A204.1 (cell line): ENCODE measurements at regions not wholly inside any gene's neighbourhood (a gene's known extent, or its start where the extent isn't known, plus 50 kb on each side); places are given as distances from the start of the nearest gene placed in this dataset.

Experiments used
- FAIRE-seq: peaks from 2 replicates; lab custom pipeline; 2012; peaks lifted over from hg19 to GRCh38; lab: Jason Lieb, UNC

DNA sequence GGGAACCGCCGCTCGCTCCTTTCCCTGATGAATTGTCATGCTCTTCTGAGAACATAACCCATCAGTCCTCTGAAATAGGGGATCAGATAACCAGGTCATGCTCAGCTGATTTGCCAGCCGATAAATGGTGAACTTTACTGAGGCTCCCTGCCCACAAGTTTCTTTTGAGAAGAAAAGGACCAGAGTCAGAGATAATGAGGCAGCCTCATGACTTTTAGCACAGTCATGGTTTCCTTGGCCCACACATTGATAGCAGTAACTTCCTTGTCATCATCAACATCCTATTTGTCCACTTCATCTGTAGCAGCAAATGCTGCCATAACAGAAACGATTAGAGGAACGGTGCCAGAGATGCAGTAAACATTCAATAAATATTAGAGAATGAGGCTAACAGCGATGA lies 509.0 kb downstream of the GATA3 start:
- no peak for FAIRE-seq

DNA sequence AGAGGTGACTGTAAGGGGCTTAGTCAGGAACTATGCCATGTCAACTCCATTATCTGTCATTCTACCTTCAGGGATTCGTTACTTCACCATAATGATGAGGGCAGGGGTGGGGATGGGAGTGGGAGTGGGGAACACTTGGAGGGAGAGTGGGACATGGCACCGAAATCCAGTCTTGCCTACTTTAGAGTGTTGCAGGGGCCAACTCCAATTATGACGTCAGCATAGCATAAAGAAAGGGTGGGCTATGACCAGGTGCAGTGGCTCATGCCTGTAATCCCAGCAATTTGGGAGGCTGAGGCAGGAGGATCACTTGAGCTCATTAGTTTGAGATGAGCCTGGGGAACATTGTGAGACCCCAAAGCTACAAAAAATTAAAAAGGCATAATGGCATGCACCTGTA lies 512.2 kb downstream of the GATA3 start:
- FAIRE-seq = no peak

DNA sequence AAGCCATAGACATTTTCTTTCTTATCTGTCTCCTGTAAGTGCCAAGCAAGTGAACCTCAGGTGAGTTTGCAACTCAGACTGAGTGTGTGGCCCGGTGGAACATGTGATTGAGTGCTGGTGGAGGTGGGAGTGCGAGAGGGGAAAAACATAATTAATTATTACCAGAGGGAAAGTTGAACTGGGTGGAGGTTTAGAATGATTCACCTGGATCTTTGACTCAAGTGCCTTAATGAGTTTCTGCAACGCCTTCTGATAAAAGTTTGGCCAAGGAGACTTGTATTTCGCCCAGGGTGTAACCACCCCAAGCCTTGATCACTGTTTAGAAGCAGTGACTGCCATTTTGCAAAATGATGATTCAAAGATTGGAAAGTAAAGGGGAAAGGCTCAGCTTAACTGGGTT lies 513.9 kb downstream of the GATA3 start:
- no peak for FAIRE-seq

DNA sequence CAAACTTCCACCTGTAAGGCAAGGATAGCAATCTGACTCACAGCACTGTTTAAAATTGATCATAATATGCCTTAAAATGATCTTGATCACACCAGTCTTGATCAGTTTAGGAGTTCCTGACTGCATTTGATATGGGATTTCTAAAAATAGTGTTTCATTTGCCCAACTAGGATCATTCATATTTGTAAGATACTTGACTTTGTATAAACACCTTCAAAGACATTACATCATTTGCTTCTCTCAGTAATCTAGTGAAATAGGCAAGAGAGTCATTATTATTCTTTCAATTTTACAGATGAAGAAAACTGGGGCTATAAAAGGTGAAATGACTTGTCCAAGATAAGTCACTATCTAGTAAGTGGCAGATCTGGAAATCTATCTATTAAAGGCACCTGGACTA lies 521.1 kb downstream of the GATA3 start:
- FAIRE-seq = no peak

DNA sequence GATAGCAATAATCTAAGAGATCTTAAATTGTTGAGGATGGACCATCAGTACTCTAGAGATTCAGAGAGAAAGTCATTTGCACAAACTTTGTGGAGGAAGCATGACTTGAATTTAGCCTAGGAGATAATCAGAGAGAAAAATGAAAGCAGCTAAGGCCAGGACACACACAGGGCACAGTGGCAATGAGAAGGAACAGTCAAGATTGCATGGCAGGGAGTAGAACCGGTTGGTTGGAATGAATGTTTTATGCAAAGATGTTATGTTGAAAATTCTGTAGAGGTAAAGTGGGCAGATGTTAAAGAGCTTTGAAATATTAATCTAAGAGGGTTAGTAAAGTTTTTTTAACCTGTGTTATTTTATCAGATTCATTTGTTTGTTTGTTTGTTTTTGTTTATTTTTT lies 521.8 kb downstream of the GATA3 start:
- no peak for FAIRE-seq

DNA sequence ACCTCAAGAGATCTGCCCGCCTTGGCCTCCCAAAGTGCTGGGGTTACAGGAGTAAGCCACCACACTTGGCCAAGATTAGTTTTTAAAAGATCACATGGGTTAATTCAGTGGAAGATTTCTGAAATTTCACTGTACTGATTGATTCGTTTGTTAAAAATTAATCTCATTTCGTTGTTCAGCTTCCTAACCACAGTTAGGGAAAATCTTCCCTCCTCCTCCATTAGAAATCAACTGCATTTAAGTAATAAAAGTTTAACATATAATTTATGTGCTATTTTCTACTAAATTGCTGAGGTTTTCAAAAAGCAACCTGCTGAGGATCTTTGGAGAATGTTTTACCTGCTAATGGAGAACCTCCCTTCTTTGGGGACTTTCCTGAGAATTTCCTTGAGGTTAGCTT lies 522.4 kb downstream of the GATA3 start:
- no peak for FAIRE-seq

DNA sequence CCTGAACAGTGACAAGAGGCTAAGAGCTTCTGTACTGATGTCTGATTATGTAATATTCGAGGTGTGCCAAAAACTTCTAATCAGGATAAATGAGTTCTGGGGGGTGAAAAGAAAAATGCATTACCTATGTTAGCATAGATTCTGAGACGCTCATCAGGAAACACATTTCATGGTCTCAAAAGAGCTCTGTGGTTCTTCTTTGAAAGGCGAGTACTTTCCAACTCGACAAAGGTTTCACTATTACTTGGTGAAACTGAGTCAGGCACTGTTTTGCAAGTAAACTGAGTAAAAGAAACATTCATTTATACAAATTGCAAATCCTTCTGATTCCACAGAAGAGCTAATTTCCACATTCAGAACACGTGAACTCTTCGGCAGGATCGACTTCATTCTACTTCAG lies 523.2 kb downstream of the GATA3 start:
- FAIRE-seq = no peak

DNA sequence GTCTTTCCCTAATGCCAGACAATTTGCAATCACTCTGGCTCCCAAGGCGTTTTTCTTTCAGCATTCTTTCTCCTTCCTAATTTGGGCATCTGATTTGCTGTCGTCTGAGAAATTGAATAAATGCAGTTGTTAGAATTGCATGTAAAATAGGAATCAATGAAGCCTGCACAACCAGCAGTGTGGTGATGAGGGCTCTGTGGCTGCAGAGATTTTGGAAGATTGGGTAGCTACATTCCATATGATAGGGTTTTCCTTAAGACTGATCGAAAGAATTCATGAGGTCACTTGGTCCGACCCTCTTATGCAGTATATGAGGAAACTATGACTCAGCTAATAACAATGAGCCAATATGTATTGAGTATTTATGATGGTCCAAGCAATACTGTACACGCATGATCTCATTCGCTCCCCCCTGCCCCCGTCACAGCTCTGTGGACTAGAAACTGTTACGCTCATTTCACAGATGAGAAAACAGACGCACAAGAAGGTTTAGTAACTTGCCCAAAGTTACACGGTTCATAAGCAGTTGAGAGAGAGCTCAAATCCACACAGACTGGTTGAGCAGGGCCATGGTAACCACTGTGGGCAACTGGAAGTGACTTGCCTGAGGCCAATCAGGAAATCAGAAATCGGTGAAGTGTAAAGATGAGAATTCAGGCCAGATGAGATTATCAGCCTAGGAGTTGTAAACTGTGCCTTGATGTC lies 527.2 kb downstream of the GATA3 start:
- no peak for FAIRE-seq

DNA sequence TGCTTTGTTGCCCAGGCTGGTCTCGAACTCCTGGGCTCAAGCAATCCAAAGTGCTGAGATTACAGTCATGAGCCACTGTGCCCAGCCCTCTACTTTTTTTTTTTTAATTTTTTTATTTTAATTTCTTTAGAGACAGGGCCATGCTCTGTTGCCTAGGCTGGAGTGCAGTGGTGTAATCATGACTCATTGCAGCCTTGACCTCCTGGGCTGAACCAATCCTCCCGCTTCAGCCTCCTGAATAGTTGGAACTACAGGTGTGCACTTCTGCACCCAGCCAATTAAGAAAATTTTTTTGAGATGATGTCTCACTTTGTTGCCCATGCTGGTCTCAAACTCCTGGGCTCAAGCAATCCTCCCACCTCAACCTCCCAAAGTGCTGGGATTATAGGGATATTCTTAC lies 528.6 kb downstream of the GATA3 start:
- no peak for FAIRE-seq

DNA sequence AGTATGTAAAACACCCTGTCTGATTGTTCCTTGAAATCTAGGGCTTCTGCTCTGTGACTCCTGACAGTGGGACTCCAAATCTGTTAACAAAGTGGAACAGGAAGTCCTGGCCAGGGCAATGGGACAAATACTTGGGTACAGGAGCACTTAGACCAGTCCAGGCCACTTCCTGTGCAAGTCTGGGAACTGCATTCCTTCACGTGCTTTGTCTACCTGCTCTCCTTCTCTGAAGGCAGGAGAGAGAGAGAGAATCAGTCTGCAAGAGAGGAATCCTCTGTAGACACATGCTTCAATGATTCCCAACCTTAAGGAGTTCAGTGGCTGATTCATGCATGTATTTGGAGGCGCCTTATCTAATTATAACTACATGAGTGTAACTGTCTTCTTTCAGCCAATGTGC lies 530.2 kb downstream of the GATA3 start:
- FAIRE-seq = no peak

DNA sequence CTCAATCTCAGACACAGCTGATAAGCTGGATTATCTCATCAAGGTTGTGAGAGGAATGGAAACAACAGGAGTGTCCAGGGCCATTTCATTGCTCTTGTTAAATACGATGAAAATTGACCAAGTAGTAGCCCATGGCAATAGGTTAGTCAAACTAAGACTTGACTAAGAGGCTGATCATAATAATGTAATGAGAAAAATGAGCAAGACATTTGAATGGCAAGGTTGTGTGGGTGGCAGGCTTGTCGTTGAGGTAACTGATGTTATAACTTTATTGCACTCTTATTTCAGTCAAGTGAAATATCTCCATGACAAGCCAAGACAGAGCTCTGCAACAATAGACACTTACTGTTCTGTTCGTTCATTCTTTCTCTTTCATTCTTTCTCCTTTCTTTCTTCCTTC lies 532.0 kb downstream of the GATA3 start:
- FAIRE-seq = no peak

DNA sequence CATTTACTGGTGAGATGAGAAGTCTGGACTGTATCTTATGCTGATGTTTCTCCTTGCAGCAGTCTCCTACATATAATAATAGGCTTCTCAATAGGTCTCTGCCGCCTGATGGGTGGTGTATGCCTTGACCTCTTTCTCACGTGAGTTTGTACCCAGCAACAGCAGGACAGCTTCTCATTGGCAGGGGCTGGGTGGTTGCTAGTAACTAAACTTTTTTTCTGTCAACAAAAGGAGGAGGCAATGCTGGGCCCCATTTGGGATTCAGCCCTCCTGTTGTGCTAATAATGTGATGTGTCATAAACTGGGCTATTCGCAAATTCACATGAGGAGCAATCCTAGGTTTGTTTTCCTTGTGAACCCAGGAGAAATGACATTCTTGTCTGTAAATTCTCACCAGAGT lies 533.6 kb downstream of the GATA3 start:
- no peak for FAIRE-seq

DNA sequence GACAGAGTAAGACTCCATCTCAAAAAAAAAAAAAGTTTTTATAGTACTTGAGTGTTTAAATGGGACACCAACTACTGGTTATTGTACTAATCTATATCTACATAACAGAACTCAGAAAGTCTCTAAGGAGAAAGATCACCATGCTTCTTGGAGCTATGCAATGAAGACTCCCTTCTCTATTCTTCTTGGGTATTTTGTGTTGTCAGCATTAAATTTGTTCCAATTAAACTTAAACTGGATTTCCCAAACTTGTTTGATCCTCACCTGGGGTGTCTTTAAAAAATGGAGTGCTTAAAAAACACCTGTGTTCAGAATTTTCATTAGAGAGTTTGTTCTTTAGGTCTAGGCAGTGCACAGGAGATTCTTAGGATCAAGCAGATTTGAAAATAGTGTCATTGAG lies 536.0 kb downstream of the GATA3 start:
- no peak for FAIRE-seq

DNA sequence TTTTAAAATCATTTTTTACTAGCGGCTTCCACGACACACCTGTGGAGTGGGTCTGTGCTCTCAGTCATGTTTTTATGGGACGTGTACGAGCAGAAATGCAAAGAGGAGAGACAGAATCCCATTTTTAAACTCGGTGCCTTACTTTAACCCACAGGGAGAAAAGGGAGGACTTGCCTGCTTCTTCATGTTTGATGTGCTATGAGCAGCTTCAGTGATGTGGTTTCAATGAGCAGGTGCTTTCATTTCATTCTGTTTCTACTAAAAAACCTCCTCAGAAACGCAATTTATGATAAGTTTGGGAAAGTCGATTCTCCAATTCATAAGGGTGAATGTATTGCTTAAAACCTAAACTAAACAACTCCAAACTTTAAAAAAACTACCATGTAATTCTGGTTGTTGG lies 537.2 kb downstream of the GATA3 start:
- FAIRE-seq = no peak

DNA sequence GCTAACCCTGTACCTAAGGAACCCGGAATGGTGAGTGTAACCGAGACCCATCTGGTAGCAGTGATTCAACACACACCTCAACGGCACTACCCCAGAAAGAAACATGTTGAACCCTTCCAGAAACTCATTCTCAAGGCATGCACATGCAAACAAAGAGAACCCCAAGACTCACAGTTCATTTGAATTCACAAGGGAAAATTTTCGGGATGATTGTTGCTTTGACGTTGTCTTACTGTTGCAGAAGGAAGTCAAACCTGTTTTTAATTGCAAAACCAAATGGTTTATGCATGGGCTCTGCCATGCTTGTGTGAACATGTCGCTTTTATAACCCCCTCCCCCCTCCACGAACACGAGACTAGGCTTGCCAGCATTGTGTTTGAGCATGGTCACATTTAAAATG lies 539.7 kb downstream of the GATA3 start:
- FAIRE-seq = no peak

DNA sequence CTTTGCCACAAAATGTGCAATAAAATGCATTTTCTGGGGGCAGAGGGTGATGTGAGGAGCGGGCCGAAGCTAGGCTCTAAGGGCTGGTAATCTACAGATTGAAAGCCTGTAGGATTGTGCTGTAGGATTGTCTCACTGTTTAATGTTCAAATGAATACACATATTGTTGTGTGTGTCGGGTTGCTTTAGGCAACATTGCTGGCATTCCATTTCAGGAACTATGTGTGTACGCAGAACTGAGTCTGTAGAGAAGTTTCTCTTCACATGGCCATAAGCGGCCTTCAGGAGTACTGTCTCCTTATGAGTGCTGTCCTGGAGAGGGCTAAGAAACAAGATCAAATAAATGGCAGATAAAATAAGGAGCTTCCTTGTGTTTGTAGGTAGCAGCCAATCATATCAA lies 540.2 kb downstream of the GATA3 start:
- no peak for FAIRE-seq

DNA sequence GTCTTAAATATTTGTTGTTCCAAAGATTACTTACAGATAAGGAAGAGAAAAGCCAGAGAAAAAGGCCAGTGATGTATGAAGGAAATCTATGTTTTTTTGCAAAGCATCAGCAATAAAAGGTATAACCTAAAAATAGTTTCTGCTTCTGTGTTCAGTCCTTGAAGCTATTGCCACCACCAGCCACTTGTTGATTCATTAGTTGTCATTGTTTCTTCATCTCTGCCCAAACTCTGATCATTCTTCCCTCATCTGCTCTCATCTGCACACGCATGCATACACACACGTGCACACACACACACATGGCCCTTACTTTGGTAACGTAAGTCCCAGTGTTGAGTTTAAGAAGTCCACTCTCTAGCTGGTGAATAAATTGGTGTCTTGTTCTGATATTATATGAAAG lies 540.7 kb downstream of the GATA3 start:
- FAIRE-seq = no peak

DNA sequence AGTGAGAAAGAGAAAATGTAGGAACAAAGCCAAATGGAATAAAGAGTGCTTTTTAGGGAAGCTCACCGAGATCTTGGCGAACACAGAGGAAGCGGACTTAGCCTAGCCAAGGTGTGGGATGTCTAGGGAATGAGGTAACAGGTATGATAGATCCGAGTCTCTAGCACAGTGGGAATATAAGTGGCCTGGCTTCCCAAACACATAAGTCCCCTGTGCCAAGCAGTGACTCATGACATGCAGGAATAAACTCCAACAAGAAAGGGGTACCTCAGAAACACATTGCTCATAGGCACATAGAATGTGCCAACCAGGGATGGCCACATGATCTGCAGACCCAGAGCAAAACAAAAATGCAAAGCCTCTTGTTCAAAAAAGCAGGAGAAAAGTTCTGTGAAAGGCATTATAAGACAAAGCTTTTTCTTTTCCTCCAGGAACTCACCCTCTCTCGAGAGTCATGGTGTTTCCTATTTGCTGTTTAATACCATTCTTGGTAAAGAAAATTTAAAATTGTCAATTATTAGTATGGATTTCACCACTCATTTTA lies 542.5 kb downstream of the GATA3 start:
- no peak for FAIRE-seq

DNA sequence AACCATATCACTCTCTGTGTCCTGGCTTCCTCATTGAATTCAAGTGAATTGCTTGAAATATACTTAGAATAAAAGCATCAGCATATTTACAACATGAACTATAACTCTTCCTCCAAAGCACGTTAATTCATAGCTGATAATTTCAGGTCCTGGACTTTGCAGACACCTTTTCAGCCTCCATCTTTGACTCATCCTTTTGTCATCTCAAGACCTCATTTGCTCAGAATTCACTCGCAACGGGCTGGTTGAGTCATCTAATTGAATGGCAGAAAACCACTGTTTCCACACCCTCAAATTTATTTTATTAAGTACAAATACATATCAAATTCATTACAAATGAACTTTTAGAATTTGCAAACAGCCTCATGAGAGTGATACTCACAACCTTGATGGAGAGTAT lies 545.7 kb downstream of the GATA3 start:
- no peak for FAIRE-seq

DNA sequence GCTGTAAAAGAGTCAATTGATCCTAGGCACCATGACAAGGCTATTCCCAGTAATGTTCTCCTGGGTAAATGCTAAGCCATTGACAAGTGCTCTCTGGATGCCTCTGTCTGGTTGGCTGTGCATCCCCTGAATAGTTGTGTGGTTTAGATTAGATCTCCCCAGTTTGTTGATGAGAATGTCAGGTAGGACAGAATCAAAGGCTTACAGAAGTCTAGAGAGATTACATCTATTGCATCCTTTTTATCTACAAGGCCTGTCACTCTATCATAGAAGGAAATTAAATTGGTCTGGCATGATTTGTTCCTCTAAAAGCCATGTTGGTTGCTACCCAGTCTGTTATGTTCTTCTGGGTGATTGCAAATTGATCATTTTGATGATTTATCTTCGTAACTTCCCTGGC lies 548.3 kb downstream of the GATA3 start:
- no peak for FAIRE-seq

DNA sequence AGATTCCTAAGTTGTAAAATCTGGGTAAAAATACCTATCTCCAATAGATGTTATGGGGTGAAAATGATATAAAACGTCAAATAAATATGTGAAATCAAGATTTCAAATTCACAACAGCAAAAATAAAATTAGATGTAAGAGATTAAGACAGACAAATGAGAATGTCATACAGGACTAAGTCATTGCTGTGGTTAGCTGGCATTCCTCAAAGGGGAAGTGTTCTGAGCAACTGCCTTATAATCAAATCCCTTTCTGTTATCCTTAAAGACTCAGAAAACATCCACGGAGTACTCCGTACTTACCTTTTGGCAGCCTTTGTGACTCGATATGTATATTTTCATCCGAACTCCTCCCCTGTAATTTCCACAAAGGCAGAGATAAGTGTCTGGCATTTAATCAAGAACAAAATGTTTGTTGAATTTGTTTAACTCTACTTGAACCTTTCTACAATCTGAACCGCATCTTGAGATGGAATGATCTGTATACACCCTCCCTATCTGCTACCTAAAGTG lies 559.6 kb downstream of the GATA3 start:
- no peak for FAIRE-seq

DNA sequence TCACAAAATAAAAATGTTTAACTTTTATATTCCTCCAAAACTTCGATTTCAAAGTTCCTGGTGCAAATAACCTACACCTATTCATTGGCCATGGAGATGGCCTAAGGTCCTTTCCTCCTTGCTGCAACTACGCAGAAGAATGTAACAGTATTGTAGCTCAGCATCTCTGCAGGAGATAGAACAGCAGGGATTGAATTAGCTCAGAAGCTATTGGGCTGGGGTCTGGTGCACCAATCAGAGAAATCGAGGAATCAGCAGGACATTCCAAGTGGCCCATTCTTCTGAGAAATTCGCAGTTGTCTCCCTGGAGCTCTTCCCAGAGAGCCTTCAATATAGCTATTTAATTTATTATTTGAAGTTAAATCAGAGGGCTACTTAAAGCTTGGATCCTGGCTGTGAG lies 560.6 kb downstream of the GATA3 start:
- FAIRE-seq = no peak

DNA sequence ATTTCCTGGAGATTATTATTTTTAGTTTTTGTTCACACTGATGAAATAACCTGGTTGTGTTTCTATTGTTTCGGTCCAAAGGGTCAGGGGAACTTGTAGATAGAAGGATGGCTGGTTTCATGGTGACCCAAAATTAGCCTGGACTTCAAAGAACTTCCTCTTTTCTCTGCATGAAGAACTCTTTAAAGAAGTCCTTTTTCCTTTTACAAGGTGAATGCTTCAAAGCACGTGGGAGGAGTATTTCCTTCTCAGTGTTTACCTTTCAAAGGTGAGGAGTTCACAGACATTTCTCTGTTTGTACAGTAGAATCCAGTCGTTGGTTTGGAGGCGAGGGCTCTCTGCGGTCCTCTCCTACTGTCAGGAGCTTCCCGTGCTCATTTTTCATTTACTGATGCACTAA lies 561.7 kb downstream of the GATA3 start:
- no peak for FAIRE-seq

DNA sequence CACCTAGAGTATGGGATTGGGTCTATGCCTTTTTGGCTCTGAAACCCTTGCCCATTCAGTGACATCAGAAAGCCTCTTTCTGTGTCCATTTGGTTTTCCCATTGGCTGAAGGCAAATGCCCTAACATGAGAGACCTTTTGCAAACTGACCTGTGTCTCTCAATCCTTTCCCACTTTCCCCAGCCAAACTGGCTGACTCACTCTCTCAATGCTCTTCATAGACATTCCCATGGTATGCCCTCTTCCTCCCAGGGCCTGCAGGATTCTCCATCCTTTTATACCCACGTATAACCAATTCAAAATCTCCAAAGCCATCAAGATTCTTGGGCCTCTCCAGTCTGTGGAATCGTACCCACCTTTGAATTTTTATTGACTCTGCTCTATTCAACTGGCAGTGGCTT lies 563.3 kb downstream of the GATA3 start:
- FAIRE-seq = no peak

DNA sequence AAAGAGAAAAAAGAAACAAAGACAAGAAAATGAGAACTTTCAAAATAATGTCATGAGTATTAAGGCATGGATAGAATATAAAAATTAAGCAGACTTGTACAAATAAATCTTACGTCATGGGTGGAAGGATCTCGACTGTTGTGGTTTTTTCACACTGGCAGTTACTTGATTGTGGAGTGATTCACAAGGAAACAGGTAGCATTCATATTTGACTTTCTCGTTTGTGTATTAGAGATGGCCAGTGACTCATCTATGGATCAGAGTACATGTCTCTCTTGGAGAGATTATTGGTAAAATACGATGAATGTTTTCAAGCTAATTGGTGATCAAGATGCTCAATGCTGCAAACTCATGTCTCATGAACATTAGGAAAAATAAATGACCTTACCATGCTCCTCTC lies 564.3 kb downstream of the GATA3 start:
- no peak for FAIRE-seq
